ENCODE measurements at regions not wholly inside any gene's neighbourhood (a gene's known extent, or its start where the extent isn't known, plus 50 kb on each side); places are given as distances from the start of the nearest gene placed in this dataset.

GRCh38 chr4:32624943-32625603 lies 1904.9 kb downstream of the PCDH7 start:
- no peaks in the 10 kb centered on the region for H3K4me1 ChIP-seq (ENCODE audit: insufficient read depth, low read length)
- no peak overlapping the region for H2BK5ac ChIP-seq (ENCODE audit: insufficient read length, low read length)
- no peaks in the 10 kb centered on the region for H3K79me1 ChIP-seq (ENCODE audit: insufficient read depth, low read depth, low read length, poor library complexity, severe bottlenecking)
- no peak overlapping the region for H2BK20ac ChIP-seq (ENCODE audit: low read depth, low read length, poor library complexity, severe bottlenecking)
- H3K79me2 ChIP-seq (ENCODE audit: insufficient read depth, low read length): no peaks in the 10 kb centered on the region
- no peak overlapping the region for H4K5ac ChIP-seq (ENCODE audit: insufficient read length, low read depth, low read length)
- H3K27me3 Mint-ChIP-seq (ENCODE audit: low read depth): no peaks in the 10 kb centered on the region
- H4K8ac ChIP-seq (replicated peaks; ENCODE audit: insufficient read length, low read depth, low read length): no peak overlapping the region
- no peak overlapping the region for H2BK120ac ChIP-seq (ENCODE audit: low read depth, low read length, poor library complexity, severe bottlenecking)
- no peak overlapping the region for H3K9ac ChIP-seq (ENCODE audit: extremely low read depth, insufficient read length, low read length)
- H3K14ac ChIP-seq (ENCODE audit: insufficient read depth, low read length): no peak overlapping the region
- no peak overlapping the region for H4K91ac ChIP-seq (ENCODE audit: insufficient read length, low read depth, low read length)
- peaks cover 0 to 5% (median 0%) of the 10 kb centered on the region in 3 experiments; a peak in 3 of 7 replicates for H3K36me3 Mint-ChIP-seq (ENCODE audit: insufficient read depth in 1 of 3, low read depth in 3 of 3)
- no peak overlapping the region for H3K18ac ChIP-seq (ENCODE audit: insufficient read length, low read depth, low read length)
- no CpG with 5 or more reads among the region's 7 CpGs for WGBS (ENCODE audit: extremely low coverage, insufficient read length, low lambda C conversion rate)
- no peaks in the 10 kb centered on the region for H4K20me1 ChIP-seq (ENCODE audit: control insufficient read depth, insufficient read depth, insufficient read length)
- no peak overlapping the region for H3K4me3 Mint-ChIP-seq
- H2AK5ac ChIP-seq (ENCODE audit: insufficient read length, low read length): no peak overlapping the region
- no peaks in the 10 kb centered on the region for H3K23me2 ChIP-seq (ENCODE audit: insufficient read length, low read depth, low read length, poor library complexity, severe bottlenecking)
- H3K27ac Mint-ChIP-seq: no peak overlapping the region
- no peak overlapping the region for H2BK12ac ChIP-seq (ENCODE audit: insufficient read length, low read depth, low read length)
- H3K27ac ChIP-seq (ENCODE audit: insufficient read length, low read depth, low read length): no peak overlapping the region
- no peak overlapping the region for H3K23ac ChIP-seq (ENCODE audit: insufficient read length, low read depth, low read length)
- no peak overlapping the region for H3K56ac ChIP-seq (ENCODE audit: insufficient read length, low read depth, low read length)
- H3K4me1 Mint-ChIP-seq: no peaks in the 10 kb centered on the region
- no peaks in the 10 kb centered on the region for H3K9me3 ChIP-seq (ENCODE audit: control insufficient read depth, low read depth, low read length)
- no peaks in the 10 kb centered on the region for H3K27me3 ChIP-seq (ENCODE audit: insufficient read depth, low read length)
- H3K9me3 Mint-ChIP-seq: peaks cover 6 to 11% of the 10 kb centered on the region in 2 experiments
- no peak overlapping the region for H3K4me2 ChIP-seq (ENCODE audit: insufficient read depth, insufficient read length, low read length)
- no peak for DNase-seq
- no peak overlapping the region for H2BK15ac ChIP-seq (ENCODE audit: low read depth, low read length)
- no peak for TF ChIP-seq CTCF (conservative IDR thresholded peaks at IDR 0.05)
- H3K4ac ChIP-seq (ENCODE audit: low read depth, low read length): no peak overlapping the region
- no peak overlapping the region for H3T11ph ChIP-seq (ENCODE audit: low read length)
- H2AFZ ChIP-seq (ENCODE audit: low read length): no peak overlapping the region

Data from H9 (cell line).